ENCODE measurements at regions not wholly inside any gene's neighbourhood (a gene's known extent, or its start where the extent isn't known, plus 50 kb on each side); places are given as distances from the start of the nearest gene placed in this dataset.

DNA sequence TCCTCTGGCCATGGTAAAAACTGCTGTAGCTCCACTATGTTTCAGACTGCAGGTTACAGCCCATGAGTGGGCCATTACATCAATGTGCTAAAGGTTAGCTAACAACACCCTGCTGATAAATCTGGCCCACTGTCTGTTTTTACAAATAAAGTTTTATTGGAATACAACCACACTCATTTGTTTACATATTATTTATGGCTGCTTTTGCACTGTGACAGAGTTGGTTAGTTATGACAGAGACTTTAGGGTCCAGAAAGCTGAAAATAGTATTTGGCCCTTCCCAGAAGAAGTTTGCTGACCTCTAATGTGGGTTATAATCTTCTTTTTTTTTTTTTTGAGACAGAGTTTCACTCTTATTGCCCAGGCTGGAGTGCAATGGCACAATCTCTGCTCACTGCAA lies 134.2 kb upstream of the PWP1 start:
- Histone ChIP-seq H3K9me3 (ENCODE audit: insufficient read depth, low read depth, low read length) (no peaks in the 10 kb centered on the region), H3K27me3 (ENCODE audit: insufficient read depth, low read length) (no peaks in the 10 kb centered on the region), H3K27ac (ENCODE audit: low read depth, low read length) (no peak overlapping the region), H3K4me3 (ENCODE audit: low read length) (no peak overlapping the region), H3K9ac (ENCODE audit: low read depth, low read length) (no peak overlapping the region), H3K36me3 (ENCODE audit: insufficient read depth, low read length) (no peaks in the 10 kb centered on the region), H3K4me1 (ENCODE audit: insufficient read depth, low read length) (no peaks in the 10 kb centered on the region)

DNA sequence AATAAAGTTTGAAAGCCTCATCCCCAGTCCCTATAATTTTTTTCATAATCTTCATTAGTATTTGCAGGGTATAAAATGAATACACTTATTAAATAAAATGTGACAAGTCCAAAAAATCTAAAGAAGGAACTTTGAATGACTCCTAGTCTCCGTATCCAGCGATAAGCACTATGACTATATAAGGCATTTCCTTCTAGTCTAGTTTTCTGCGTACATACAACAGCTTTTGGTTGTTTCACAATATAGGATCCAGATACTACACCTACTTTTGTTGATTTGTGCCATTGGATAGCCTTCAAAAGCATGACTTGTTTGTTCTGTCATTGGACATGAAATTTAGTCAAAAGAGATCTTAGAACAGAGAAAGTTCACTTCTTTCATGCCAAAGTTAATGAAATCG lies 133.3 kb upstream of the PWP1 start:
- Histone ChIP-seq H3K9me3 (ENCODE audit: insufficient read depth, low read depth, low read length) (0 out of 2 replicates have a peak, but pooled peaks cover 2% of the 10 kb centered on the region), H3K9ac (ENCODE audit: low read depth, low read length) (no peak overlapping the region), H3K27ac (ENCODE audit: low read depth, low read length) (no peak overlapping the region), H3K27me3 (ENCODE audit: insufficient read depth, low read length) (no peaks in the 10 kb centered on the region), H3K36me3 (ENCODE audit: insufficient read depth, low read length) (no peaks in the 10 kb centered on the region), H3K4me1 (ENCODE audit: insufficient read depth, low read length) (no peaks in the 10 kb centered on the region), H3K4me3 (ENCODE audit: low read length) (no peak overlapping the region)
- 92% methylated on average over 4 of the region's 4 CpGs for WGBS

DNA sequence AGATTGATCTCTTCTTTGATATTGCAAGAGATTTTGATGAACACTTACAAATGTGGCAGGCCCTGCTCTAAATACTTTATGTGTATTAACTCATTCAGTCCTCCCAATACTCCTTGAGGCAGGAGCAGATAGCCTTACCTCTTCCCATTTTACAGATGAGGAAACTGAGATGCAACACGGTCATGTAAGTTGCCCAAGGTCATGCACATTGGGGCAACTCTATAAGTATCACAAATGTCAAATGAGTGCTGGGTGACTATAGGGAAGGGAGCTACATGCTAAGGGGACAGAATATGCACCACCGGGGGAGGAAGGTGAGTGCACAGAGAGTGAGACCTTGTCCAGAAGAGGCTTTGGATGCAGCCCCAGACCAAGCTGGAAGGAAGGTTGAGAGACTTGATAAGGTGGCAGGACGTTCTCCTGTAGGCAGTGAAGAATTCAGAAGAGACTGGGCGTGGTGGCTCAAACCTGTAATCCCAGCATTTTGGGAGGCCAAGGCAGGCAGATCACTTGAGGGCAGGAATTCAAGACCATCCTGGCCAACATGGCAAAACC lies 132.3 kb upstream of the PWP1 start:
- Histone ChIP-seq H3K36me3 (ENCODE audit: insufficient read depth, low read length) (no peaks in the 10 kb centered on the region), H3K9ac (ENCODE audit: low read depth, low read length) (no peak overlapping the region), H3K27me3 (ENCODE audit: insufficient read depth, low read length) (no peaks in the 10 kb centered on the region), H3K4me3 (ENCODE audit: low read length) (no peak overlapping the region), H3K4me1 (ENCODE audit: insufficient read depth, low read length) (no peaks in the 10 kb centered on the region), H3K27ac (ENCODE audit: low read depth, low read length) (no peak overlapping the region), H3K9me3 (ENCODE audit: insufficient read depth, low read depth, low read length) (0 out of 2 replicates have a peak, but pooled peaks cover 2% of the 10 kb centered on the region)
- WGBS: 88% methylated on average over 4 of the region's 4 CpGs

DNA sequence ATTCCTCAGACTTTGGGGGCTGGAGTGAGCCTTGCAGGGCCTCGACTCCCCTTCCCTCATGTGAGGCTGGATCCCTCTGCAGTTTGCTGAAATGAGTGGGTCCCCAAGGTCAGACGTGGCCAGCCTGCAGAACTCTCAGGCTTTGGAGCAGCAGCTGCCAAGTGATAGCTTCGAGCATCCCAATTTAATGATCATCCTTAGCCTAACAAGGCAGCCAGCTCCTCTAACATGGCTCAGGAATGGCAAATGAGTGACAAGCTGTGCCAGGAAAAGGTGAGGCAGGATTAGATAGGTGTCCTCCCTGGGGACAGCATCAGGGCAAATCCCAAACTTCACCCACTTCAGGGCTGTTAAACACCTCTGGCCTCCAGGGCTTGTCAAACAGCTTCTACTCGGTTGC lies 130.7 kb upstream of the PWP1 start:
- 87% methylated on average over 4 of the region's 4 CpGs for WGBS
- H3K27me3 ChIP-seq (ENCODE audit: insufficient read depth, low read length): no peaks in the 10 kb centered on the region
- no peaks in the 10 kb centered on the region for H3K36me3 ChIP-seq (ENCODE audit: insufficient read depth, low read length)
- 0 out of 2 replicates have a peak, but pooled peaks cover 2% of the 10 kb centered on the region for H3K9me3 ChIP-seq (ENCODE audit: insufficient read depth, low read depth, low read length)
- H3K27ac ChIP-seq (ENCODE audit: low read depth, low read length): no peak overlapping the region
- no peaks in the 10 kb centered on the region for H3K4me1 ChIP-seq (ENCODE audit: insufficient read depth, low read length)
- no peak overlapping the region for H3K4me3 ChIP-seq (ENCODE audit: low read length)
- no peak overlapping the region for H3K9ac ChIP-seq (ENCODE audit: low read depth, low read length)

DNA sequence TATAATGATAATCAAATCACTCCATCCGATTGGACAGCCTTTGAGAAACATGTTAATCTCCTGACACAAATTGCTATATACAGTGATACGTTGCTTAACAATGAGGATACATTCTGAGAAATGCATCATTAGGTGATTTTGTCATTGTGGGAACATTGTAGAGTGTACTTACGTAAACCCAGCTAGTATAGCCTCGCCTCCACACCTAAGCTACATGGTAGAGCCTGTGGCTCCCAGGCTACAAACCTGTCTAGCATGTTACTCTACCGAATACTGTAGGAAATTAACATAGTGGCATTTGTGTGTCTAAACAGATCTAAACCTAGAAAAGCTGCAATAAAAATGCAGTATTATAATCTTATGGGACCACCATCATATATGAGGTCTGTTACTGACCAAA lies 128.6 kb upstream of the PWP1 start:
- WGBS: 94% methylated on average over 4 of the region's 5 CpGs
- Histone ChIP-seq H3K4me1 (ENCODE audit: insufficient read depth, low read length) (no peaks in the 10 kb centered on the region), H3K9me3 (ENCODE audit: insufficient read depth, low read depth, low read length) (0 out of 2 replicates have a peak, but pooled peaks cover 2% of the 10 kb centered on the region), H3K36me3 (ENCODE audit: insufficient read depth, low read length) (no peaks in the 10 kb centered on the region), H3K4me3 (ENCODE audit: low read length) (no peak overlapping the region), H3K27me3 (ENCODE audit: insufficient read depth, low read length) (no peaks in the 10 kb centered on the region), H3K27ac (ENCODE audit: low read depth, low read length) (no peak overlapping the region), H3K9ac (ENCODE audit: low read depth, low read length) (no peak overlapping the region)

DNA sequence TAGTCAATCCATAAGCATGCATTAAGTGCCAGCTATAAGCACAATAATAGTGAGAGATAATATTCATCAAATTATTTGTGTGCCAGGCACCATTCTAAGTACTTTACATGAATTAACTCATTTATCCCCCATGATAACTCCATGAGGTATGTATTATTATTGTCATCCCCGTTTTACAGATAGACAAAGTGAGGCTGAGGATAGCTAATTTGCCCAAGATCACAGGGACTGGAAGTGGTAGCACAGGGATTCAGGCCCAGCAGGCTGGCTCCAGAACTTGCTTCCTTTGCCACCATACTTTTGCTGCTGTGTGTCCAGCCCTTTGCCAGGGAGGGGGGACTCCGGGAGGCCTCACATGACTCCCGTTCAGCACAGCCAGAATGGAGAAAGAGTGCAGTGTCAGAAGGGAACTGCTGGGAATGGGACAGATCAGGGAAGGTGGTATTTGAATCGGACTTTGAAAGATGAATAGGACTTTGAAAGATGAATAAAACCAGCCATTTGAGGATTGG lies 128.0 kb upstream of the PWP1 start:
- Histone ChIP-seq H3K36me3 (ENCODE audit: insufficient read depth, low read length) (no peaks in the 10 kb centered on the region), H3K4me1 (ENCODE audit: insufficient read depth, low read length) (no peaks in the 10 kb centered on the region), H3K4me3 (ENCODE audit: low read length) (no peak overlapping the region), H3K27ac (ENCODE audit: low read depth, low read length) (no peak overlapping the region), H3K9me3 (ENCODE audit: insufficient read depth, low read depth, low read length) (0 out of 2 replicates have a peak, but pooled peaks cover 2% of the 10 kb centered on the region), H3K27me3 (ENCODE audit: insufficient read depth, low read length) (no peaks in the 10 kb centered on the region), H3K9ac (ENCODE audit: low read depth, low read length) (no peak overlapping the region)
- 96% methylated on average over 4 of the region's 4 CpGs for WGBS

DNA sequence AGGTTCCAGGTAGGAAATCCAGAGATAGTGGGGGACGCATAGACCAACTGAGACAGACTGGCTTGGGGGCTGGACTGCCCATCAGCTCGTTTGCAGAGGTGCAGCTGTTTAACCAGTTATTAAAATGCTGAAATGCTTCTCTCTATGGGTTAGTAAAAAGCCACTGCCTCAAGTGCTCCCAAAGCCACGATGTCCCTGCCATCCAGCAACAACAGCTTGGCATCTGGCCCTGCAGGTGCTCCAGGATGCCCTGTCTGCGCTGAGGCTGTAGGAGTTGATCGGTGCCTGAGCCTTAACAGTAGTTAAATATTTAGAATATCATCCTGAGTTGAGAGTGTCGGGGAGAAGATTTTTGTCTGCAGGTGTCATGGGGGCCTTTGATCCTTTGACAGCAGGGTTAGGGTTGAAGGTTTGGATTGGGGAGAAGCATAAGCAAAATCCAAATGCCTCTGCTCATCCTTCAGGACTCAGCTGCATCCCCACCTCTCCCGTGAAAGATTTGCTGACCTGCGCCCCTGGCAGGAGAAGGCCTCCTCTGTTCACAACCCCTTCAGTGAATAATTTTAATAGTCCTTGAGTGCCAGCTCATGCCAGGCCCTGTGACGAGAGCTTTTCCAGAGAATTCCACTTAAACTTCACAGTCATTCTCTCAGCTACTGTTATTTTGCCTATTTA lies 127.3 kb upstream of the PWP1 start:
- 93% methylated on average over 9 of the region's 9 CpGs for WGBS

DNA sequence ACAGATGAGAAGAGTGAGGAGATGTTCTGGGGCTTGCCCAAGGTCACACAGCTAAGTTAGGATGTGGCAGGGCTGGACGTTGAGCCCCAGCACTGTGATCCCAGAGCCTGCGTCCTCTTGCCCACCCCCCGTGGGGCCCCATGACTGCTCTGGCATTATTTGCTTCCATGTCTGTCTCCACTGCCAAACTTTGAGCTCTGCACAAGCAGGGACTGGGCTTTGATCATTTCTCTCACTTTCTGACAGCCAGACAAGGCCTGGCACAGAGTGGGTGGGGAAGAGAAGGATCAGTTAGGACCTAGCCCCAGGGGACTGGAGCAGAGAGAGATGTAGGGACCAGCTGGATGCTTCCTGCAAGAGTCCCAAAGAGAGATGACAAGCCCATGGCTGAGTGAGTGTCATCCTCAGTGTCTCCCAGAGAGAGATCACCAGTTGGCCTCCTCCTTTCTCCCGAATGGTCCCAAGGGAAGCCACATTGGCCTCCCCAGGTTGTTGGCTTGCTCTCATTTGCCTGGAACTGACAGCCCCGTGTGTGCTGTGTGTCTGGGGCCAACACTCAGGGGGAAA lies 126.7 kb upstream of the PWP1 start:
- 80% methylated on average over 5 of the region's 5 CpGs for WGBS
- no peaks in the 10 kb centered on the region for H3K36me3 ChIP-seq (ENCODE audit: insufficient read depth, low read length)
- no peak overlapping the region for H3K9ac ChIP-seq (ENCODE audit: low read depth, low read length)
- 0 out of 2 replicates have a peak, but pooled peaks cover 2% of the 10 kb centered on the region for H3K9me3 ChIP-seq (ENCODE audit: insufficient read depth, low read depth, low read length)
- no peaks in the 10 kb centered on the region for H3K4me1 ChIP-seq (ENCODE audit: insufficient read depth, low read length)
- no peak overlapping the region for H3K4me3 ChIP-seq (ENCODE audit: low read length)
- H3K27me3 ChIP-seq (ENCODE audit: insufficient read depth, low read length): no peaks in the 10 kb centered on the region
- no peak overlapping the region for H3K27ac ChIP-seq (ENCODE audit: low read depth, low read length)

More for the DNA sequence above, 127.3 kb upstream of the PWP1 start:
- Histone ChIP-seq H3K27me3 (ENCODE audit: insufficient read depth, low read length) (no peaks in the 10 kb centered on the region), H3K4me1 (ENCODE audit: insufficient read depth, low read length) (no peaks in the 10 kb centered on the region), H3K27ac (ENCODE audit: low read depth, low read length) (no peak overlapping the region), H3K9me3 (ENCODE audit: insufficient read depth, low read depth, low read length) (0 out of 2 replicates have a peak, but pooled peaks cover 2% of the 10 kb centered on the region), H3K9ac (ENCODE audit: low read depth, low read length) (no peak overlapping the region), H3K4me3 (ENCODE audit: low read length) (no peak overlapping the region), H3K36me3 (ENCODE audit: insufficient read depth, low read length) (no peaks in the 10 kb centered on the region)

DNA sequence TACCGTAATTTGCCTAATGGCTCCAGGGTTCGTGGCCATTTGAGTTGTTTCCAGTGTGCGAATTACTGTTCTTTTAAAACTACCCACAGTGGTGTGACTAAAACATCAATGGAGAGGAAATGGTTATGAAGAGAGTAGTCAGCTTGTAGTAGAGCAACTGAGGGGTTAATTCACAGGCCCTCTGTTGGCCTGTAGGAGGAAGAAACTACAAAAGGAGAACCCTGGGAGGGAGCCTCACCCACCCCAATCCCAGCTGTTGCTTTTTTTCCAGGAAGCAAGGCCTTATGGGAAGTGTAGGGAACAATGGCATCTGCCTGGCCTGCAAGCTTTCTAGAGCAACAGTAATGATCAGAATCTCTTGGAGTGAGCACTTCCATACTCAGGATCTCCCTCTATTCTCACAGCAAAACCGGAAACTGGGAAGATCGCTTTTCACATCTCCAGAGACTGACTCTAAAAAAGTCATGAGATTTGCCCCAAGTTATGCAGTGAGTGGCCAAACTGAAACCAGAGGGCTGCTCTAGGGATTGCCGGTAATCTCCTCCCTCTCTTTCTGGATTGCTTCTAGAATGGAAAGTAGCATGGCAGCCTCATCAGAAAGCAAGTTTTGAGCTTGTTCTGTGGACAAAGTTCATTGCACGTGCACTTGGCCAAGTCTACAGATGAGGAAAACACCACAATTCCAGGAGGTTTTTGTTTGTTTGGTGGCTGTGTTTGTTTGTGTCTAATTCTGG lies 125.3 kb upstream of the PWP1 start:
- H3K27ac ChIP-seq (ENCODE audit: low read depth, low read length): no peak overlapping the region

DNA sequence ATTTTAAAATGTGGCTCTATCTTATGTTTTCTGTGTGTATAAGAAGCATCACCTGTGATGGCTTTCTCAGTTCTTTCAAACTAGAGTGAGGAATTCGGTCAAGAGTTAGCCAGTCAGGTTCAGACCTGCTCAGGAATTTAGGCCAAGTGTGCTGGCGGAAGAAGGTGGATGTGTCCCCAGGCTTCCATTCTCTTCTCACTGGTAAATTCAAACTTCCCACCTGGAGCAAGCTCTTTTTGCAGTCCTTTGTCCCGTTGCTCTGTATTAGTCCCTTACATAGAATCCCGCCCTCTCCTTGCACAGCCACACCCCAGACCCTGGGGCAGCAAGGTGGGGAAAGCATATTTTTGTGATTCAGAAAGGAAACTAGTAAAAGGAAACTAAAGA lies 124.7 kb upstream of the PWP1 start:
- Histone ChIP-seq H3K4me1 (ENCODE audit: insufficient read depth, low read length) (no peaks in the 10 kb centered on the region), H3K9me3 (ENCODE audit: insufficient read depth, low read depth, low read length) (0 out of 2 replicates have a peak, but pooled peaks cover 2% of the 10 kb centered on the region), H3K9ac (ENCODE audit: low read depth, low read length) (no peak overlapping the region), H3K27me3 (ENCODE audit: insufficient read depth, low read length) (no peaks in the 10 kb centered on the region), H3K36me3 (ENCODE audit: insufficient read depth, low read length) (no peaks in the 10 kb centered on the region), H3K27ac (ENCODE audit: low read depth, low read length) (no peak overlapping the region), H3K4me3 (ENCODE audit: low read length) (no peak overlapping the region)
- WGBS: 90% methylated on average over 4 of the region's 4 CpGs

More for the DNA sequence above, 125.3 kb upstream of the PWP1 start:
- no peaks in the 10 kb centered on the region for H3K36me3 ChIP-seq (ENCODE audit: insufficient read depth, low read length)
- 92% methylated on average over 7 of the region's 7 CpGs for WGBS
- 0 out of 2 replicates have a peak, but pooled peaks cover 2% of the 10 kb centered on the region for H3K9me3 ChIP-seq (ENCODE audit: insufficient read depth, low read depth, low read length)
- H3K4me1 ChIP-seq (ENCODE audit: insufficient read depth, low read length): no peaks in the 10 kb centered on the region
- H3K27me3 ChIP-seq (ENCODE audit: insufficient read depth, low read length): no peaks in the 10 kb centered on the region
- H3K9ac ChIP-seq (ENCODE audit: low read depth, low read length): no peak overlapping the region
- H3K4me3 ChIP-seq (ENCODE audit: low read length): no peak overlapping the region

DNA sequence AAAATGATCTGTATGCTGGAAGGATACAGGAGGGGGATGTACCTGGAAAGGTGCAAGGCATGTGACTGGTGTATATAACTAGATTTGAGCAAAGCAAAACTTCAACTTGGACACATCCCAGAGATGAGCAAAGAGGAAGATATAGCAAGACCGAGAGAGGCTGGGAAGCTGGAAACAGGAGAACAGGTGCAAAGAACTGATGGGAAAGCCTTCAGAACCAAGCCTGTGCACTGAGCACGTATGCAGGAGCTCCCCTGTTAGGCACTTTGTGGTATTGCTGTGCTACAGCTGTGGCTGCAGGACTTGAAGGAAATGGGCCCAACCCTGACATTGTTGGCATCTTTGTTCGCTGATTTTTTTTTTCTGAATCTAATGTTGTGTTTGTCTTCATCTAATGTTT lies 120.7 kb upstream of the PWP1 start:
- Histone ChIP-seq H3K4me3 (ENCODE audit: low read length) (no peak overlapping the region), H3K27ac (ENCODE audit: low read depth, low read length) (no peak overlapping the region), H3K27me3 (ENCODE audit: insufficient read depth, low read length) (no peaks in the 10 kb centered on the region), H3K9me3 (ENCODE audit: insufficient read depth, low read depth, low read length) (peaks cover 4% of the 10 kb centered on the region; the same call in 1 of the 2 replicates), H3K36me3 (ENCODE audit: insufficient read depth, low read length) (no peaks in the 10 kb centered on the region), H3K4me1 (ENCODE audit: insufficient read depth, low read length) (no peaks in the 10 kb centered on the region), H3K9ac (ENCODE audit: low read depth, low read length) (no peak overlapping the region)
- WGBS: 50% methylated on average over 3 of the region's 3 CpGs

All from HUES64 (cell line).